AG09319 (cell line): ENCODE measurements at regions not wholly inside any gene's neighbourhood (a gene's known extent, or its start where the extent isn't known, plus 50 kb on each side); places are given as distances from the start of the nearest gene placed in this dataset.

ENCODE experiments used
- DNase-seq: peaks from one replicate; pipeline ENCODE4 v3.0.0-alpha.2; 2010; ENCODE audit warnings: low read depth; ENCODE audit errors: extremely low read depth
- CTCF ChIP-seq: IDR thresholded peaks from 2 replicates; pipeline ENCODE4 v1.5.1; 2011; ENCODE audit warnings: low read depth, mild to moderate bottlenecking, inconsistent platforms, low read length, moderate library complexity

GRCh38 chr14:56902385-56902784 lies 92.1 kb upstream of the OTX2 start:
- no peak for TF ChIP-seq CTCF

GRCh38 chr14:56900726-56901125 lies 90.4 kb upstream of the OTX2 start:
- TF ChIP-seq CTCF, result no peak
- no peak for DNase-seq

More at GRCh38 chr14:56902385-56902784, 92.1 kb upstream of the OTX2 start:
- DNase-seq, result no peak

GRCh38 chr14:56899829-56900228 lies 89.5 kb upstream of the OTX2 start:
- DNase-seq, result no peak
- no peak for TF ChIP-seq CTCF

GRCh38 chr14:56896922-56897321 lies 86.6 kb upstream of the OTX2 start:
- no peak for TF ChIP-seq CTCF
- no peak for DNase-seq

GRCh38 chr14:56896231-56896630 lies 86.0 kb upstream of the OTX2 start:
- TF ChIP-seq CTCF, result no peak
- no peak for DNase-seq

GRCh38 chr14:56895154-56895553 lies 84.9 kb upstream of the OTX2 start:
- no peak for DNase-seq
- TF ChIP-seq CTCF, result no peak

- DNase-seq, result no peak
- no peak for TF ChIP-seq CTCF
These were observed 84.3 kb upstream of the OTX2 start for GRCh38 chr14:56894591-56894991.
